A549 (cell line): ENCODE measurements at regions not wholly inside any gene's neighbourhood (a gene's known extent, or its start where the extent isn't known, plus 50 kb on each side); places are given as distances from the start of the nearest gene placed in this dataset.

ENCODE experiments used
- ATAC-seq, 2 experiments: fragments of 200-7000 bp in 1 of 2; fragments of >200 bp in 1 of 2; cut with Nextera tagmentation in 1 of 2; cut with Tn5 transposase in 1 of 2; 3 replicates each; pipeline versions ENCODE4 v1.8.0 to v1.9.1; 2018 to 2020; ENCODE audit warnings: mild to moderate bottlenecking in 1 of 2, moderate library complexity in 1 of 2
- CTCF ChIA-PET: fragments of 300-600 bp; sonication (Branson Sonifier 250); formaldehyde crosslinking; extraction: SDS; loops from one replicate; lab custom pipeline; 2021; ENCODE audit warnings: antibody characterized with exemption, inconsistent platforms; lab: Yijun Ruan, JAX
- POLR2A ChIA-PET: fragments of 350-600 bp; formaldehyde crosslinking; extraction: SDS; loops from one replicate; lab custom pipeline; 2021; ENCODE audit warnings: antibody characterized with exemption, inconsistent platforms; lab: Yijun Ruan, JAX
- DNase-seq, 2 experiments: peaks; one replicate each; pipeline versions ENCODE4 v3.0.0 to v3.0.0-alpha.2; 2011 to 2016; ENCODE audit warnings: low read depth in 1 of 2, low spot score in 1 of 2
- FAIRE-seq: peaks from 2 replicates; lab custom pipeline; 2011; peaks lifted over from hg19 to GRCh38; lab: Jason Lieb, UNC
- H3K27ac ChIP-seq, 2 experiments: fragments of >200 bp; sonication (Bioruptor Twin); formaldehyde crosslinking; 3 replicates each; pipeline ENCODE4 v1.5.1; 2016 to 2017
- H3K4me1 ChIP-seq: fragments of >200 bp; sonication (Bioruptor Twin); formaldehyde crosslinking; 3 replicates; pipeline ENCODE4 v1.6.1; 2016
- H3K4me2 ChIP-seq: fragments of >200 bp; sonication (Bioruptor Twin); formaldehyde crosslinking; 3 replicates; pipeline ENCODE4 v1.6.1; 2016
- H3K4me3 ChIP-seq: fragments of >200 bp; sonication (Bioruptor Twin); formaldehyde crosslinking; 3 replicates; pipeline ENCODE4 v1.5.1; 2016
- H3K9me3 ChIP-seq: fragments of >200 bp; sonication (Bioruptor Twin); formaldehyde crosslinking; 3 replicates; pipeline ENCODE4 v1.6.1; 2016
- BHLHE40 ChIP-seq: IDR thresholded peaks from 2 replicates; pipeline ENCODE4 v1.6.1; 2012; ENCODE audit warnings: low read depth, low read length, inconsistent platforms
- CBX2 ChIP-seq: fragments of 200-600 bp; sonication (generic); IDR thresholded peaks from 2 replicates; pipeline ENCODE4 v1.6.1; 2016; ENCODE audit warnings: low read depth, mild to moderate bottlenecking, borderline replicate concordance
- CHD2 ChIP-seq: fragments of 150-350 bp; IDR thresholded peaks from 2 replicates; pipeline ENCODE4 v1.6.1; 2014; ENCODE audit warnings: low read length; ENCODE audit not compliant: partially characterized antibody
- CHD4 ChIP-seq: fragments of 200-600 bp; sonication (generic); IDR thresholded peaks from 2 replicates; pipeline ENCODE4 v1.6.1; 2016; ENCODE audit warnings: antibody characterized with exemption, mild to moderate bottlenecking, borderline replicate concordance
- E2F6 ChIP-seq: IDR thresholded peaks from 2 replicates; pipeline ENCODE4 v1.6.1; 2012; ENCODE audit warnings: low read depth, borderline replicate concordance
- ESRRA ChIP-seq: fragments of 150-350 bp; IDR thresholded peaks from 2 replicates; pipeline ENCODE4 v1.6.1; 2014; ENCODE audit warnings: mild to moderate bottlenecking, low read length, borderline replicate concordance
- FOSL2 ChIP-seq, 2 experiments: fragments of 450-650 bp in 1 of 2; fragments of >200 bp in 1 of 2; sonication (Bioruptor Twin) in 1 of 2; formaldehyde crosslinking; IDR thresholded peaks; 2 replicates each; pipeline versions ENCODE4 v1.5.0 to v1.6.1; 2016 to 2020; ENCODE audit warnings: mild to moderate bottlenecking in 1 of 2, moderate library complexity in 1 of 2
- FOXS1 ChIP-seq: fragments of 250-450 bp; sonication (Bioruptor Pico); IDR thresholded peaks from 2 replicates; pipeline ENCODE4 v1.5.0; 2020; ENCODE audit warnings: mild to moderate bottlenecking, moderate library complexity
- GATA3 ChIP-seq: IDR thresholded peaks from 2 replicates; pipeline ENCODE4 v1.6.1; 2012; ENCODE audit warnings: borderline replicate concordance
- HEYL ChIP-seq: fragments of 250-450 bp; sonication (Bioruptor Pico); IDR thresholded peaks from 2 replicates; pipeline ENCODE4 v1.8.0; 2021; ENCODE audit warnings: mild to moderate bottlenecking, moderate library complexity
- JUN ChIP-seq, 2 experiments: fragments of >200 bp; sonication (Bioruptor Twin); formaldehyde crosslinking; IDR thresholded peaks; 2 replicates in 1 of 2; 3 replicates in 1 of 2; pipeline ENCODE4 v1.6.1; 2016 to 2017
- KDM5A ChIP-seq: fragments of 200-600 bp; sonication (generic); IDR thresholded peaks from 2 replicates; pipeline ENCODE4 v1.6.1; 2016; ENCODE audit warnings: antibody characterized with exemption, mild to moderate bottlenecking
- MAFK ChIP-seq: fragments of 450-650 bp; IDR thresholded peaks from 2 replicates; pipeline ENCODE4 v1.6.1; 2014; ENCODE audit not compliant: partially characterized antibody
- MAZ ChIP-seq: fragments of 150-350 bp; IDR thresholded peaks from 2 replicates; pipeline ENCODE4 v1.6.1; 2014; ENCODE audit warnings: antibody characterized with exemption, low read depth, low read length, borderline replicate concordance
- MYC ChIP-seq: IDR thresholded peaks from 2 replicates; pipeline ENCODE4 v1.6.1; 2012; ENCODE audit warnings: mild to moderate bottlenecking, inconsistent platforms, low read length, improper control_type of control experiment, borderline replicate concordance
- POLR2A ChIP-seq: IDR thresholded peaks from 2 replicates; pipeline ENCODE4 v1.6.1; 2012; ENCODE audit warnings: mild to moderate bottlenecking, low read length
- RAD21 ChIP-seq, 2 experiments: fragments of >200 bp in 1 of 2; sonication (Bioruptor Twin) in 1 of 2; formaldehyde crosslinking in 1 of 2; IDR thresholded peaks in 1 of 2; conservative IDR thresholded peaks in 1 of 2; 2 replicates in 1 of 2; 3 replicates in 1 of 2; pipeline ENCODE4 v1.6.1; 2012 to 2018; ENCODE audit warnings: inconsistent platforms in 1 of 2
- RFX5 ChIP-seq: fragments of 450-650 bp; IDR thresholded peaks from 2 replicates; pipeline ENCODE4 v1.7.1; 2014; ENCODE audit warnings: antibody characterized with exemption, mild to moderate bottlenecking, moderate library complexity
- RNF2 ChIP-seq: fragments of 200-600 bp; sonication (generic); IDR thresholded peaks from 2 replicates; pipeline ENCODE4 v1.6.1; 2016; ENCODE audit warnings: low read depth, mild to moderate bottlenecking, antibody characterized with exemption, moderate library complexity, borderline replicate concordance
- SMC3 ChIP-seq: fragments of >200 bp; sonication (Bioruptor Twin); formaldehyde crosslinking; IDR thresholded peaks from 3 replicates; pipeline ENCODE4 v1.6.1; 2018; ENCODE audit warnings: inconsistent platforms
- ZC3H11A ChIP-seq: fragments of 450-650 bp; IDR thresholded peaks from 2 replicates; pipeline ENCODE4 v1.6.1; 2014; ENCODE audit warnings: antibody characterized with exemption, mild to moderate bottlenecking
- WGBS: methylation state at CpG from one replicate; pipeline ENCODE4 v1.1.6; 2017; ENCODE audit errors: missing lambda C conversion rate; 5-methylcytosine and 5-hydroxymethylcytosine counted together
- TF ChIP-seq, protein P1 (sequence below): fragments of 150-350 bp; IDR thresholded peaks from 2 replicates; pipeline ENCODE4 v1.6.1; 2014; ENCODE audit warnings: low read depth, mild to moderate bottlenecking, low read length
- TF ChIP-seq, protein P2 (sequence below): fragments of 250-450 bp; sonication (Bioruptor Pico); IDR thresholded peaks from 2 replicates; pipeline ENCODE4 v1.5.0; 2021; ENCODE audit warnings: mild to moderate bottlenecking, moderate library complexity, borderline replicate concordance
- TF ChIP-seq, protein P3 (sequence below): fragments of >200 bp; sonication (Bioruptor Twin); formaldehyde crosslinking; IDR thresholded peaks from 3 replicates; pipeline ENCODE4 v1.5.1; 2016
- TF ChIP-seq, protein P4 (sequence below): IDR thresholded peaks from 2 replicates; pipeline ENCODE4 v1.6.1; 2012

- ChIA-PET CTCF (interaction anchor here (0.9 to 1.5 kb wide), 5 partner anchors 10 to 106 kb away, joined by 3 to 6 read pairs (median 4); no protein-coding TSS in a partner anchor), POLR2A (interaction anchor here (0.6 to 1.3 kb wide), 2 partner anchors 63 to 65 kb away, joined by 3 to 5 read pairs; partner anchors contain the start of gene RAI14)
- no peaks in the 10 kb centered on the region for H3K9me3 ChIP-seq
- WGBS, result 83% methylated on average over 5 of the region's 5 CpGs
- peaks cover 30% of the 10 kb centered on the region for H3K4me1 ChIP-seq
- TF ChIP-seq BHLHE40 (no peak), CHD2 (no peak), CBX2 (no peak), JUN (IDR thresholded peaks at IDR 0.05) (no peak), RFX5 (peak; percentile 92), MAFK (no peak), FOXS1 (no peak), MYC (no peak)
- no peak overlapping the region for H3K4me3 ChIP-seq
- peak overlapping the region in 1 of 2 experiments; percentile 70; a peak in 4 of 6 replicates for H3K27ac ChIP-seq
- no peak overlapping the region for H3K4me2 ChIP-seq
- no peak for FAIRE-seq
- ATAC-seq, result no peak; a peak in 1 of 6 replicates
- DNase-seq, result no peak
These were observed 64.4 kb upstream of the RAI14 start for GRCh38 chr5:34591723-34592122.

- Histone ChIP-seq H3K4me2 (peak overlapping the region; percentile 86), H3K9me3 (no peaks in the 10 kb centered on the region), H3K4me3 (no peak overlapping the region)
- POLR2A ChIA-PET, result interaction anchor here (1.7 to 3.0 kb wide), 2 partner anchors 10 to 11 kb away, joined by 4 to 38 read pairs; no protein-coding TSS in a partner anchor
- TF ChIP-seq FOSL2 (IDR thresholded peaks at IDR 0.05) (no peak), FOSL2 (CRISPR knock-in tag; IDR thresholded peaks at IDR 0.05) (no peak), RAD21 (conservative IDR thresholded peaks at IDR 0.05 in 1 of 2, IDR thresholded peaks at IDR 0.05 in 1 of 2) (no peak), JUN (IDR thresholded peaks at IDR 0.05) (no peak), GATA3 (no peak), ESRRA (no peak), RNF2 (no peak), KDM5A (no peak)
- TF ChIP-seq, all 56 proteins: peak for 0
- peak overlapping the region; percentile 79 to 87 for H3K27ac ChIP-seq
- 74% methylated on average over 7 of the region's 7 CpGs for WGBS
- FAIRE-seq (no peak), DNase-seq (no peak), ATAC-seq (peak in 1 of 2 experiments; percentile 6; a peak in 2 of 6 replicates)
- H3K4me1 ChIP-seq, result peaks cover 38% of the 10 kb centered on the region
- CTCF ChIA-PET, result interaction anchor here (1.0 to 3.2 kb wide), 5 partner anchors 8 to 301 kb away, joined by 3 to 10 read pairs (median 3); no protein-coding TSS in a partner anchor
These were observed 58.8 kb upstream of the RAI14 start for GRCh38 chr5:34597034-34598027.

DNA sequence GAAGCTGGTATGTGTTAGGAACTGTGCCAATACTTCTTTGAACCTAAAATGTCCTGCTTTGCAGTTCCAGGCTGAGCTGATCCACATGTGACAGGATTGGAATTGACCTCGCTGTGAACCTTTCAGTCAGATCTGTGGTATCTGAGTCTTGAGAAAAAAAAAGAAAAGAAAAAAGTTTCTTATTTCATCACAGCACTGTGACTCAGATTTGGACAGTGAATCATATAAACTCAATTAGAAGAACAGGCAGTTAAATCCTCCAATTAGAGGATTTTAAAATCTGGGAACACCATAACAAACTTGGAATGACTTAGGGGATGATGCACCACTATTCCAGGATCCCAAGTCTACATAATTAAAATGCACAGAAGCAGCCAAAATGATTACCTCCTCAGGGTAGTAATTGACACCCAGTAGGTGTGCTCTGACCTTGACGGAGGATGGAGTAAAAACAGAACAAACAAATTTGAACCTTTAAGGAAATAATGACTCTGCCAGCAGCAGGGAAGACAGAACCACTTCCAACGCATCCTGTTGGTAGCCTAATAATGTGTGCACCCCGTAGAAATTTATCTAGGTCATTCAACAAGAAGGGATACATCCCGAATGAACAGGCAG is 57.8 kb upstream of the RAI14 start:
- DNase-seq (peak; percentile 78 to 85), ATAC-seq (peak; percentile 84 to 87), FAIRE-seq (peak; percentile 85)
- Histone ChIP-seq H3K4me2 (peak overlapping the region; percentile 86), H3K4me3 (no peak overlapping the region), H3K27ac (peak overlapping the region; percentile 79 to 87), H3K4me1 (peaks cover 38% of the 10 kb centered on the region), H3K9me3 (no peaks in the 10 kb centered on the region)
- POLR2A ChIA-PET, result interaction anchor here (1.2 to 3.0 kb wide), 3 partner anchors 10 to 88 kb away, joined by 3 to 38 read pairs (median 7); no protein-coding TSS in a partner anchor
- CTCF ChIA-PET, result interaction anchor here (1.0 to 3.2 kb wide), 4 partner anchors 9 to 300 kb away, joined by 3 to 10 read pairs (median 4); no protein-coding TSS in a partner anchor
- 4% methylated on average over 5 of the region's 5 CpGs for WGBS
- TF ChIP-seq, protein P1, sequence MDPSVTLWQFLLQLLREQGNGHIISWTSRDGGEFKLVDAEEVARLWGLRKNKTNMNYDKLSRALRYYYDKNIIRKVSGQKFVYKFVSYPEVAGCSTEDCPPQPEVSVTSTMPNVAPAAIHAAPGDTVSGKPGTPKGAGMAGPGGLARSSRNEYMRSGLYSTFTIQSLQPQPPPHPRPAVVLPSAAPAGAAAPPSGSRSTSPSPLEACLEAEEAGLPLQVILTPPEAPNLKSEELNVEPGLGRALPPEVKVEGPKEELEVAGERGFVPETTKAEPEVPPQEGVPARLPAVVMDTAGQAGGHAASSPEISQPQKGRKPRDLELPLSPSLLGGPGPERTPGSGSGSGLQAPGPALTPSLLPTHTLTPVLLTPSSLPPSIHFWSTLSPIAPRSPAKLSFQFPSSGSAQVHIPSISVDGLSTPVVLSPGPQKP, result no peak
- TF ChIP-seq, protein P2, sequence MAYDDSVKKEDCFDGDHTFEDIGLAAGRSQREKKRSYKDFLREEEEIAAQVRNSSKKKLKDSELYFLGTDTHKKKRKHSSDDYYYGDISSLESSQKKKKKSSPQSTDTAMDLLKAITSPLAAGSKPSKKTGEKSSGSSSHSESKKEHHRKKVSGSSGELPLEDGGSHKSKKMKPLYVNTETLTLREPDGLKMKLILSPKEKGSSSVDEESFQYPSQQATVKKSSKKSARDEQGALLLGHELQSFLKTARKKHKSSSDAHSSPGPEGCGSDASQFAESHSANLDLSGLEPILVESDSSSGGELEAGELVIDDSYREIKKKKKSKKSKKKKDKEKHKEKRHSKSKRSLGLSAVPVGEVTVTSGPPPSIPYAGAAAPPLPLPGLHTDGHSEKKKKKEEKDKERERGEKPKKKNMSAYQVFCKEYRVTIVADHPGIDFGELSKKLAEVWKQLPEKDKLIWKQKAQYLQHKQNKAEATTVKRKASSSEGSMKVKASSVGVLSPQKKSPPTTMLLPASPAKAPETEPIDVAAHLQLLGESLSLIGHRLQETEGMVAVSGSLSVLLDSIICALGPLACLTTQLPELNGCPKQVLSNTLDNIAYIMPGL, result no peak
- TF ChIP-seq SMC3, result peak; percentile 42
- TF ChIP-seq POLR2A, result no peak
- no peak for TF ChIP-seq ZC3H11A
- TF ChIP-seq MAZ, result no peak
- TF ChIP-seq CHD4, result no peak
- TF ChIP-seq, protein P3, sequence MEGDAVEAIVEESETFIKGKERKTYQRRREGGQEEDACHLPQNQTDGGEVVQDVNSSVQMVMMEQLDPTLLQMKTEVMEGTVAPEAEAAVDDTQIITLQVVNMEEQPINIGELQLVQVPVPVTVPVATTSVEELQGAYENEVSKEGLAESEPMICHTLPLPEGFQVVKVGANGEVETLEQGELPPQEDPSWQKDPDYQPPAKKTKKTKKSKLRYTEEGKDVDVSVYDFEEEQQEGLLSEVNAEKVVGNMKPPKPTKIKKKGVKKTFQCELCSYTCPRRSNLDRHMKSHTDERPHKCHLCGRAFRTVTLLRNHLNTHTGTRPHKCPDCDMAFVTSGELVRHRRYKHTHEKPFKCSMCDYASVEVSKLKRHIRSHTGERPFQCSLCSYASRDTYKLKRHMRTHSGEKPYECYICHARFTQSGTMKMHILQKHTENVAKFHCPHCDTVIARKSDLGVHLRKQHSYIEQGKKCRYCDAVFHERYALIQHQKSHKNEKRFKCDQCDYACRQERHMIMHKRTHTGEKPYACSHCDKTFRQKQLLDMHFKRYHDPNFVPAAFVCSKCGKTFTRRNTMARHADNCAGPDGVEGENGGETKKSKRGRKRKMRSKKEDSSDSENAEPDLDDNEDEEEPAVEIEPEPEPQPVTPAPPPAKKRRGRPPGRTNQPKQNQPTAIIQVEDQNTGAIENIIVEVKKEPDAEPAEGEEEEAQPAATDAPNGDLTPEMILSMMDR, result no peak
- no peak for TF ChIP-seq HEYL (CRISPR knock-in tag)
- TF ChIP-seq E2F6, result no peak
- TF ChIP-seq, protein P4, sequence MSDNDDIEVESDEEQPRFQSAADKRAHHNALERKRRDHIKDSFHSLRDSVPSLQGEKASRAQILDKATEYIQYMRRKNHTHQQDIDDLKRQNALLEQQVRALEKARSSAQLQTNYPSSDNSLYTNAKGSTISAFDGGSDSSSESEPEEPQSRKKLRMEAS, result peak; percentile 72
